IMR-90 (cell line): ENCODE measurements at regions not wholly inside any gene's neighbourhood (a gene's known extent, or its start where the extent isn't known, plus 50 kb on each side); places are given as distances from the start of the nearest gene placed in this dataset.

Experiments
- BHLHE40 ChIP-seq: fragments of 150-350 bp; IDR thresholded peaks from 2 replicates; pipeline ENCODE4 v1.6.1; 2016; ENCODE audit warnings: mild to moderate bottlenecking, low read depth, low read length
- CEBPB ChIP-seq: IDR thresholded peaks from 2 replicates; pipeline ENCODE4 v1.6.1; 2012; ENCODE audit warnings: low read depth, low read length, improper control_type of control experiment
- CHD1 ChIP-seq: IDR thresholded peaks from 2 replicates; pipeline ENCODE4 v1.6.1; 2012; ENCODE audit warnings: low read depth, low read length, improper control_type of control experiment
- CTCF ChIP-seq: conservative IDR thresholded peaks from 2 replicates; pipeline ENCODE4 v1.5.1; 2012; ENCODE audit warnings: mild to moderate bottlenecking, low read depth, low read length, improper control_type of control experiment
- ELK1 ChIP-seq: fragments of 150-350 bp; IDR thresholded peaks from 2 replicates; pipeline ENCODE4 v1.6.1; 2016; ENCODE audit warnings: low read depth, mild to moderate bottlenecking, low read length, moderate library complexity, borderline replicate concordance
- MAFK ChIP-seq: IDR thresholded peaks from 2 replicates; pipeline ENCODE4 v1.6.1; 2012; ENCODE audit warnings: low read depth, low read length, improper control_type of control experiment
- MAZ ChIP-seq: IDR thresholded peaks from 2 replicates; pipeline ENCODE4 v1.6.1; 2012; ENCODE audit warnings: low read depth, mild to moderate bottlenecking, low read length, improper control_type of control experiment, moderate library complexity, borderline replicate concordance
- POLR2A ChIP-seq: IDR thresholded peaks from 2 replicates; pipeline ENCODE4 v1.6.1; 2012; ENCODE audit warnings: mild to moderate bottlenecking, low read depth, low read length
- RAD21 ChIP-seq: IDR thresholded peaks from 2 replicates; pipeline ENCODE4 v1.6.1; 2012; ENCODE audit warnings: low read length, improper control_type of control experiment
- RCOR1 ChIP-seq: IDR thresholded peaks from 2 replicates; pipeline ENCODE4 v1.6.1; 2012; ENCODE audit warnings: mild to moderate bottlenecking, low read length, improper control_type of control experiment; ENCODE audit not compliant: insufficient replicate concordance
- RFX5 ChIP-seq: IDR thresholded peaks from 2 replicates; pipeline ENCODE4 v1.8.0; 2012; ENCODE audit warnings: low read depth, mild to moderate bottlenecking, low read length, moderate library complexity
- USF2 ChIP-seq: fragments of 150-350 bp; IDR thresholded peaks from 2 replicates; pipeline ENCODE4 v1.6.1; 2017; ENCODE audit warnings: mild to moderate bottlenecking, antibody characterized with exemption, low read length, low read depth

- TF ChIP-seq POLR2A (no peak), CTCF (no peak), CEBPB (no peak), RAD21 (no peak), MAFK (no peak), CHD1 (no peak), ELK1 (no peak), RCOR1 (no peak), BHLHE40 (no peak), MAZ (no peak), RFX5 (no peak), USF2 (no peak)
Observed at GRCh38 chr2:35821675-35822074, 533.9 kb upstream of the CRIM1 start.
